Activated CD4-positive, alpha-beta T cell treated with anti-CD3 and anti-CD28 coated beads, Interleukin-2, amount 10 ng/mL, durations not matched to agents 24 days and 14 days (primary cell): ENCODE measurements at regions not wholly inside any gene's neighbourhood (a gene's known extent, or its start where the extent isn't known, plus 50 kb on each side); places are given as distances from the start of the nearest gene placed in this dataset.

Experiments
- DNase-seq: peaks from one replicate; pipeline ENCODE4 v3.0.0; 2022
- H3K27ac Mint-ChIP-seq: one replicate; pipeline ENCODE4 v1.8.0; 2022; ENCODE audit warnings: mild to moderate bottlenecking, mixed read lengths
- H3K27me3 Mint-ChIP-seq: one replicate; pipeline ENCODE4 v1.8.0; 2022; ENCODE audit warnings: mixed read lengths
- H3K36me3 Mint-ChIP-seq: one replicate; pipeline ENCODE4 v1.8.0; 2022; ENCODE audit warnings: low read depth, mild to moderate bottlenecking, mixed read lengths
- H3K4me1 Mint-ChIP-seq: one replicate; pipeline ENCODE4 v1.8.0; 2021; ENCODE audit warnings: mixed read lengths
- H3K4me3 Mint-ChIP-seq: one replicate; pipeline ENCODE4 v1.8.0; 2022; ENCODE audit warnings: mild to moderate bottlenecking, moderate library complexity, mixed read lengths
- H3K9me3 Mint-ChIP-seq: one replicate; pipeline ENCODE4 v1.8.0; 2021; ENCODE audit warnings: mixed read lengths
- intact Hi-C: fragments of 100-400 bp; cut with micrococcal nuclease; formaldehyde crosslinking; loops from one replicate; pipeline ENCODE4 v1.15.1; 2023

GRCh38 chr22:48867891-48868290 is 959.8 kb downstream of the BRD1 start:
- Mint-ChIP-seq H3K27ac (no peak overlapping the region), H3K36me3 (no peaks in the 10 kb centered on the region), H3K27me3 (no peaks in the 10 kb centered on the region), H3K9me3 (no peaks in the 10 kb centered on the region), H3K4me1 (no peaks in the 10 kb centered on the region), H3K4me3 (no peak overlapping the region)
- intact Hi-C loops: no loop called here
- DNase-seq: no peak

DNA sequence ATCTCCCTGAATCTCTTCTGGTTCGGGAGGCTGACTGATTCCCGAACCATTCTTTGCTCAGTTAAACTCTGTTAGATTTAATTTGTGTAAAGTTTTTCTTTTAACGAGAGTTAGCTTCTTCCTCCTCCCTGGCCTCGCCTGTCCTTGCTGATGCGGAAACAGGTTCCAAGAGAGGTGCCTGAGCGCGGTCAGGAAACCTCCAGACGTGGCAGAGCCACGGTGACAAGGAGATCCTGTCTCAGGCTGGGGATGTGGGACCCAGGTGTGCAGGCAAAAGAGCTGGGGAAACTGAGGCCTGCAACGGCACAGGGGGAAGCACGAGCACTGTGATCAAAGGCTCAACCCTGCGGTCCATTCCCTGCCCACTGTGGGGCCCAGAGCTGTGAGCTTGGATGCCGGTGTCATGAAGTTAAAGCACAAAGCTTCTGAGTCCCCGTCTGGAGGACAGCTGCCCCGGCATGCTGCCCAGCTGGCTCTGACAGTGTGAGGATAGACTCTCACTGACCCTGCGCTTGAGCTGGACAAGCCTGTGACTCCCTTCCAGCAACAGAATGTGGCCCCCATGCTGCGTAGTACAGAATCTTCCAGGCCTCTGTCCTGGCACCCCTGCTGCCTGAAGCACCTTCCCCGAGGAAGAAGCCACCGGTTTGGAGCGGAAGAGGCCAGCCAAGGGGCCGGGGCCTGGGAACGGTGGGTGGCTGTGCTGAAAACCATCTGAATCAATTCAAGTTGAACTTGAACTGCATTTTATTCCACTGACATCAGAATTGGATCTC is 960.6 kb downstream of the BRD1 start:
- no peaks in the 10 kb centered on the region for H3K27me3 Mint-ChIP-seq
- no peak for DNase-seq
- no peaks in the 10 kb centered on the region for H3K4me1 Mint-ChIP-seq
- no peaks in the 10 kb centered on the region for H3K36me3 Mint-ChIP-seq
- no peak overlapping the region for H3K27ac Mint-ChIP-seq
- H3K4me3 Mint-ChIP-seq: no peak overlapping the region
- H3K9me3 Mint-ChIP-seq: no peaks in the 10 kb centered on the region
- intact Hi-C loops: no loop called here

- no peak overlapping the region for H3K4me3 Mint-ChIP-seq
- H3K4me1 Mint-ChIP-seq: no peaks in the 10 kb centered on the region
- intact Hi-C loops: no loop called here
These were observed 962.9 kb downstream of the BRD1 start for GRCh38 chr22:48864748-48865147.

DNA sequence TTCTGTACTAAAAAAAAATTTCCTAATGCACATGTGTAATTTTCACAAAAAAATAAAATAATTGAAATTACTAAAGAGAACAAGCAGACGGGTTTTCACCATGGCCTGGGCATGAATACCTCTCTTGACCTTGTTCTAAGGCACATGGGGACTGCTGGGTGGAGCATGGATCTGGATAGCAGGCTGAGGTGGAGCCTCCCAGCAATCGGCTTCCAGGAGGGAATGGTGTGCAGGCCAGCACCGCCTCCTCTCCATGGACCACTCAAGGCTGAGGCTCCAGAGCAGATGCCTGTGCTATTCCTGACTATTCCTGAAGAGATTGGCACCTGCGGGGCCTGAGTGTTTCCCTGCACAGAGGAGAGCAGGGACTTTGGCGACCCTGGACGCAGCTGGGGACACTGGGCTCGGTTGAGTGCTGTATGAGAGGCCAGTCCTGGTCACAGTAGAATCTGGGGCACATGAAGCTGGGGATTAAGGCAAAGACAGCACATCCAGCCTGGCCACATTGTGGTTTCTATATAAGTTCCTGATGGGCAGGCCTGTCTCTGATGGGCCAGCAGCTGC is 963.6 kb downstream of the BRD1 start:
- no peak for DNase-seq

More at GRCh38 chr22:48864748-48865147, 962.9 kb downstream of the BRD1 start:
- DNase-seq: no peak
- Mint-ChIP-seq H3K27me3 (no peaks in the 10 kb centered on the region), H3K9me3 (no peaks in the 10 kb centered on the region), H3K27ac (no peak overlapping the region), H3K36me3 (no peaks in the 10 kb centered on the region)

DNA sequence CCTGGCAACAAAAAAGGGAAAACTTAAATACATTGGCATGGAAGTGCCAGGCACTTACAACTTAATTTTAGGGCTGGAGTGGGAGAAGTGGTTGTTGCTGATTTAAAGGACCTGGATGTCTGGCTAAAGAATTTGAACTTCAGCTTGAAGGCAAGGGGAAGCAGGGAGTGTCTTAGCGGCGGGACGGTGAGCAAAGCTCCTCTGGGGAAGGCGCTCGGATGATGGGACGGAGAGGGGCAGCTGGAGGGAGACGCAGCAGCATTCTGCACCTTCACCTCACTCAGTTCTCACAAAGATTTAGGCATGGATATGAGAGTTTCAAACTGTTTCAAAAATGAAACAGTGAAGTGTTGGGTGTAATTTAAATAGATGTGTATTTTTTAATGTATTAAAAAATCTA is 967.1 kb downstream of the BRD1 start:
- H3K36me3 Mint-ChIP-seq: no peaks in the 10 kb centered on the region
- peaks cover 5% of the 10 kb centered on the region for H3K9me3 Mint-ChIP-seq
- no peak for DNase-seq
- H3K4me1 Mint-ChIP-seq: no peaks in the 10 kb centered on the region
- no peak overlapping the region for H3K4me3 Mint-ChIP-seq
- intact Hi-C loops: no loop called here
- H3K27me3 Mint-ChIP-seq: no peaks in the 10 kb centered on the region
- H3K27ac Mint-ChIP-seq: no peak overlapping the region

More for the DNA sequence above, 963.6 kb downstream of the BRD1 start:
- H3K27me3 Mint-ChIP-seq: no peaks in the 10 kb centered on the region
- intact Hi-C loops: no loop called here
- no peak overlapping the region for H3K4me3 Mint-ChIP-seq
- peaks cover under 1% of the 10 kb centered on the region for H3K9me3 Mint-ChIP-seq
- no peak overlapping the region for H3K27ac Mint-ChIP-seq
- H3K36me3 Mint-ChIP-seq: no peaks in the 10 kb centered on the region
- no peaks in the 10 kb centered on the region for H3K4me1 Mint-ChIP-seq

- H3K4me3 Mint-ChIP-seq: no peak overlapping the region
- no peaks in the 10 kb centered on the region for H3K27me3 Mint-ChIP-seq
- intact Hi-C loops: no loop called here
- H3K4me1 Mint-ChIP-seq: no peaks in the 10 kb centered on the region
- H3K9me3 Mint-ChIP-seq: peaks cover 5% of the 10 kb centered on the region
- DNase-seq: no peak
- H3K36me3 Mint-ChIP-seq: no peaks in the 10 kb centered on the region
- no peak overlapping the region for H3K27ac Mint-ChIP-seq
These were observed 968.8 kb downstream of the BRD1 start for GRCh38 chr22:48858856-48859255.

- H3K27ac Mint-ChIP-seq: no peak overlapping the region
- no peak overlapping the region for H3K4me3 Mint-ChIP-seq
- H3K4me1 Mint-ChIP-seq: no peaks in the 10 kb centered on the region
- no peaks in the 10 kb centered on the region for H3K36me3 Mint-ChIP-seq
- DNase-seq: no peak
- intact Hi-C loops: no loop called here
- H3K27me3 Mint-ChIP-seq: no peaks in the 10 kb centered on the region
- peaks cover 5% of the 10 kb centered on the region for H3K9me3 Mint-ChIP-seq
These were observed 969.6 kb downstream of the BRD1 start for GRCh38 chr22:48858121-48858520.

DNA sequence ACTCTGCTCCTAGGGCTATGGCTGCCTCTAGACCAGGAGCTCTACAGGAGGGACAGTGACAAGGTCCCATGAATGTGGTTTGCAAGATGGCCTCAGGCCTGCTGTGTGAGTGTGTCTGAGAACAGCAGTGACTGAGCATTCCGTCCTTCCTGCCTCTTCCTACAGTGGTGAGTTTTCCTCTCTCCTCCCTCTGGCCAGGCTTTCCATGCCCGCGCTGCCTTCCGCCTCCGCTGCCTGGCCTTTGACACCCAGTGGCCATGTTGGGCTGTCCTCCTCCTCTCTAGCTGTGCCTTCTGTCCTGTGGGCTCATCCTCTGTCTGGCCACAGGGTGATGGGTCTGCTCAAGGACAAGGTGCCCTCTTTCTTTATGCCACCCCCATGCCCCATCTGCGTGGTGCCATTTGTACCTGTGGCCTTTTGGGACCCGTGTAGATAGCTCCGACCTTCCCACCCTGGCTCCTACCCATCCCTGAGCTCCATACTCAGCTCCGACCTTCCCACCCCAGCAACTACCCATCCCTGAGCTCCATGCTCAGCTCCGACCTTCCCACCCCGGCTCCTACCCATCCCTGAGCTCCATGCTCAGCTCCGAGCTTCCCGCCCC is 970.4 kb downstream of the BRD1 start:
- Mint-ChIP-seq H3K9me3 (peaks cover 5% of the 10 kb centered on the region), H3K4me1 (no peaks in the 10 kb centered on the region), H3K36me3 (no peaks in the 10 kb centered on the region), H3K27me3 (no peaks in the 10 kb centered on the region), H3K27ac (no peak overlapping the region), H3K4me3 (no peak overlapping the region)
- intact Hi-C loops: no loop called here
- DNase-seq: no peak

- Mint-ChIP-seq H3K4me3 (no peak overlapping the region), H3K36me3 (no peaks in the 10 kb centered on the region), H3K9me3 (peaks cover 5% of the 10 kb centered on the region), H3K4me1 (no peaks in the 10 kb centered on the region), H3K27me3 (no peaks in the 10 kb centered on the region), H3K27ac (no peak overlapping the region)
- no peak for DNase-seq
- intact Hi-C loops: no loop called here
These were observed 971.4 kb downstream of the BRD1 start for GRCh38 chr22:48856308-48856615.

- Mint-ChIP-seq H3K27ac (no peak overlapping the region), H3K36me3 (no peaks in the 10 kb centered on the region), H3K4me1 (no peaks in the 10 kb centered on the region), H3K9me3 (peaks cover 5% of the 10 kb centered on the region), H3K27me3 (no peaks in the 10 kb centered on the region), H3K4me3 (no peak overlapping the region)
- intact Hi-C loops: no loop called here
- no peak for DNase-seq
These were observed 971.9 kb downstream of the BRD1 start for GRCh38 chr22:48855593-48856307.

- intact Hi-C loops: no loop called here
- Mint-ChIP-seq H3K27ac (no peak overlapping the region), H3K4me1 (no peaks in the 10 kb centered on the region), H3K27me3 (no peaks in the 10 kb centered on the region), H3K9me3 (peaks cover 5% of the 10 kb centered on the region), H3K36me3 (no peaks in the 10 kb centered on the region), H3K4me3 (no peak overlapping the region)
- DNase-seq: no peak
These were observed 972.7 kb downstream of the BRD1 start for GRCh38 chr22:48855013-48855412.

- no peak overlapping the region for H3K27ac Mint-ChIP-seq
- no peak for DNase-seq
- no peaks in the 10 kb centered on the region for H3K36me3 Mint-ChIP-seq
- no peaks in the 10 kb centered on the region for H3K4me1 Mint-ChIP-seq
- H3K27me3 Mint-ChIP-seq: no peaks in the 10 kb centered on the region
- intact Hi-C loops: no loop called here
- peaks cover 2% of the 10 kb centered on the region for H3K9me3 Mint-ChIP-seq
- no peak overlapping the region for H3K4me3 Mint-ChIP-seq
These were observed 973.9 kb downstream of the BRD1 start for GRCh38 chr22:48853627-48854240.

DNA sequence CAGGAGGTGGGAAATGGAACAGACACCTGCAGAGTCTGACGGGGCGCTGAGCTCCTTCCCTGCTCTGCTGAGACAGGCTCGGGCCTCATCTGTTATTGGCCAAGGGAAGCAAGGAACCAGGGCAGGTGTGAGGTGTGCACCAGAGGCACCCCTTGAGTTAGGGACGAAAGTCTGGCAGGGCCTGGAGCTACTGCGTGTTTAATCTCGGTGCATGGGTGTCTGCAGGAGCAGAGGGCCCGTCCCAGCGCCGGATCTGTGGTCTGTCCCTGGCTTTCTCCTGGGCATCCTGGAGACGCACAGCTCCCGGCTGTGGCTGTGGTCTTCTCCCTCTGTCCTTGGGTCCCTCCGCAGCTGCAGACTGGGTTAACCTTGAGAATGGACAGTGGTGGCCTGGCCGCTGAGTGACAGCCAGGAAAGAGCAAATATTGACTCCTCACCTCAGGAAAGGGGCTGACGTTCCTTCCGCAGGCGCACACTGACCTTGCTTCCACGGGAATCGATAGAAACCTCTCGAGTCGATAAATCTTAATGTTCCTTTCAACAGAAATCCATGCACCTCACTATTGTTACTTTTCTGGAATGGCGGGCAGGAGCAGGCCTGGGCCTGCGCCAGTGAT is 975.6 kb downstream of the BRD1 start:
- H3K4me3 Mint-ChIP-seq: no peak overlapping the region
- H3K36me3 Mint-ChIP-seq: no peaks in the 10 kb centered on the region
- intact Hi-C loops: no loop called here
- H3K4me1 Mint-ChIP-seq: no peaks in the 10 kb centered on the region
- DNase-seq: no peak
- H3K9me3 Mint-ChIP-seq: no peaks in the 10 kb centered on the region
- H3K27me3 Mint-ChIP-seq: no peaks in the 10 kb centered on the region
- H3K27ac Mint-ChIP-seq: no peak overlapping the region
